ENCODE measurements at regions not wholly inside any gene's neighbourhood (a gene's known extent, or its start where the extent isn't known, plus 50 kb on each side); places are given as distances from the start of the nearest gene placed in this dataset.
A peak's percentile ranks its signal among the peaks of the same experiment; 100 is the strongest.

DNA sequence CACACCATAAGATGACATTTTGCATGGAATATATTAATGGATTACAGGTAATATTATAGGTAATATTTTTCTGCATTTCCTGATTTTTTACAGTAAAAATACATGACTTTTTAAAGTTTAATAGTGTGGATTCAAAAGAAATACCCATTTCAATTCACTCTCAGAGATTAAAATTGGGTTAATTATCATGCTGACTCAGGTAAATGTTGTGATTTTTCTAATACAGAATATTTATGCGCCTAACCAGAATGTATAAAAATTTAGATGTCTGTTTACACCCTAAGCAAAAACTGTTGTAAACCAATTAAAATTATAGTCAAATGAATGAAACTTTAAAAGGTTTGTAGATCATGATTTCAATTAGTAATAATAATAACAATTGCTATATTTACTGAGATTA lies 117.2 kb upstream of the FLRT2 start:
- Histone ChIP-seq H3K36me3 (no peaks in the 10 kb centered on the region), H3K4me3 (no peak overlapping the region), H3K27ac (no peak overlapping the region), H3K4me1 (no peaks in the 10 kb centered on the region), H3K27me3 (no peaks in the 10 kb centered on the region), H3K9ac (ENCODE audit: low read depth in 2 of 2, low read length in 2 of 2) (no peak overlapping the region), H3K9me3 (no peaks in the 10 kb centered on the region)
- TF ChIP-seq, protein P1, sequence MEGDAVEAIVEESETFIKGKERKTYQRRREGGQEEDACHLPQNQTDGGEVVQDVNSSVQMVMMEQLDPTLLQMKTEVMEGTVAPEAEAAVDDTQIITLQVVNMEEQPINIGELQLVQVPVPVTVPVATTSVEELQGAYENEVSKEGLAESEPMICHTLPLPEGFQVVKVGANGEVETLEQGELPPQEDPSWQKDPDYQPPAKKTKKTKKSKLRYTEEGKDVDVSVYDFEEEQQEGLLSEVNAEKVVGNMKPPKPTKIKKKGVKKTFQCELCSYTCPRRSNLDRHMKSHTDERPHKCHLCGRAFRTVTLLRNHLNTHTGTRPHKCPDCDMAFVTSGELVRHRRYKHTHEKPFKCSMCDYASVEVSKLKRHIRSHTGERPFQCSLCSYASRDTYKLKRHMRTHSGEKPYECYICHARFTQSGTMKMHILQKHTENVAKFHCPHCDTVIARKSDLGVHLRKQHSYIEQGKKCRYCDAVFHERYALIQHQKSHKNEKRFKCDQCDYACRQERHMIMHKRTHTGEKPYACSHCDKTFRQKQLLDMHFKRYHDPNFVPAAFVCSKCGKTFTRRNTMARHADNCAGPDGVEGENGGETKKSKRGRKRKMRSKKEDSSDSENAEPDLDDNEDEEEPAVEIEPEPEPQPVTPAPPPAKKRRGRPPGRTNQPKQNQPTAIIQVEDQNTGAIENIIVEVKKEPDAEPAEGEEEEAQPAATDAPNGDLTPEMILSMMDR (IDR thresholded peaks at IDR 0.05) = no peak
- intact Hi-C loops (cut with DNase I) = no loop called here
- DNase-seq = no peak

DNA sequence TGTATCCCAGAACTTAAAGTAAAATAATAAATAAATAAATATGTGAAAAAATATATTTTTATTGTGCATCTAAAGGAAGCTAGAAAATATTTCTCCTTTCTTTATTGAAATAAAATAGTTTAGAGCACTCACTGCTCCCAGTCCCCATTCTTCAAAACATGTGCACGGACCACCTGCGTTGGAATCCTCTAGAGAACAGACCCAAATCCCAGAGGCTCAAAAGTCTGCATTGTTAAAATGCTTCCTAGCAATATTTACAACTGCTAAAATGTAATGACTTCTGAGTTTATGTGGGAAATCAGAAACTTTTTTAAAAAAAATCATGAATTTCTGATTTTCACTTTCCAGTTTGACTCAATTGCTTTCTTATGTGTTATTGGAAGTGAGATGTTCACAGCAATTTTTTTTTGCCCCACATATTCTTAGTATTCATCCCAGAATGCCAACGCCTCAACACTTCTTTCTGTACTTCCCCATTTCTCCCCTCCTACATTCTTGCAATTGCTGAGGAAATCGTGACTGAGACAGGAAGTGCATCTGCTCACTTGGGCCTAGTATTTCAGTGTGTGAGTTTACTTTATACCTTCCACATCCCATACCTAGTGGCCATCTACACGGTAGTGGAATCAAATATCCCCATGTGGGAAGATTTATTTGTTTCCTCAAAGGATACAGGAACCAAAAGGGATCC lies 116.0 kb upstream of the FLRT2 start:
- Histone ChIP-seq H3K4me3 (no peak overlapping the region), H3K9ac (ENCODE audit: low read depth in 2 of 2, low read length in 2 of 2) (no peak overlapping the region), H3K36me3 (no peaks in the 10 kb centered on the region), H3K9me3 (no peaks in the 10 kb centered on the region), H3K27ac (no peak overlapping the region), H3K4me1 (no peaks in the 10 kb centered on the region), H3K27me3 (no peaks in the 10 kb centered on the region)
- no peak for DNase-seq
- intact Hi-C loops (cut with DNase I) = no loop called here
- TF ChIP-seq, protein P1 (IDR thresholded peaks at IDR 0.05) = no peak

DNA sequence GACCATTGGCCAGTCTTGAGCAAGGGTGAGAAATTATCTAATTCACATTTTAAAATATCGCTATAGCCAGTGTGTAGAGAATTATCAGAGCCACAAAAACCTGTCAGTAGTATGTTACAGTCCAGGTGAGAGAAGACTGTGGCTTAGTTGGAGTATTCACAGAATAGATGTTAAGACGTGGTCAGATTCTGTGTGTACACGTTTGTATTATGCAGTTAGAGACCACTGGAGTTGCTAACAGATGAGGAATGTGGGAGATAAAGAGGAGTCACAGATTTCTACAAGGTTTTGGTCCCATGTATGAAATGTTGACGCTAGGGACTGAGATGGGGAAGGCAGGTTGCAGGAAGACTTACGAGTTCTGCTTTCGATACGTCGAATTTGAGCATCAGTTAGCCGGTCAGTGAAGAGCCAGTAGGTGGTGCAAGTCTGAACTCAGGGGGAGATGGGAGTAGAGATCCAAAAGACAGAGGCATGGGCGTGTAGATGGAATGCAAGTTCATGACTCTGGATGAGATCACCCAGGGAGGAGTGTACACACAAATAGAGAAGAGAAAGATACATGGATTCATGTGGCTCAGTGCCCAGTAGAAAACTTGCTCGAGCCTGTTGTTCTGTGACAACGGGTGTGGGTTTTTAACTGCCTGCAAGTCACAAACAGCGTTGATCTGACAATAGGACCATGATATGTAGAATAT lies 114.8 kb upstream of the FLRT2 start:
- Histone ChIP-seq H3K9ac (ENCODE audit: low read depth in 2 of 2, low read length in 2 of 2) (no peak overlapping the region), H3K36me3 (no peaks in the 10 kb centered on the region), H3K27ac (no peak overlapping the region), H3K27me3 (no peaks in the 10 kb centered on the region), H3K4me3 (no peak overlapping the region), H3K9me3 (no peaks in the 10 kb centered on the region), H3K4me1 (no peaks in the 10 kb centered on the region)
- intact Hi-C loops (cut with DNase I) = no loop called here
- peak; percentile 20 for DNase-seq
- TF ChIP-seq, protein P1 (IDR thresholded peaks at IDR 0.05) = no peak

DNA sequence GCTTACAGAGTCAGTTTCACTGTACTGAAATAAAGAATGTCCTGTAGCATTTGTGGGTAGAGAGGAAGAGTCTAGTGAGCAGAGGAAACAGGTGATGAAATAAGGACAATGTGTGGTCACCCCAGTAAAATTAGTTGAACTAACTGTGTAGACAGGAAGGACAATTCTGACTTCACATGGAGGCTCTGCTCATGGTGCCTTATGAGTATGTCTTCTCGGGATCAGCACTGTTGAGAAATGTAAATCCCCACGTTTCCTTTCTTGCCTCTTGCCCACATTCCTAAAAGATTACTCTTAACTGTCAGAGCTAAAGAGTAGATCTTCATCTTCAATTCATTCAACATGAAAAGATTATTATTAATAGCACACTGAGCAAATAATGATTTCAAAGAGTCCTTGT lies 113.2 kb upstream of the FLRT2 start:
- no peak for DNase-seq
- H3K27me3 ChIP-seq = no peaks in the 10 kb centered on the region
- TF ChIP-seq, protein P1 (IDR thresholded peaks at IDR 0.05) = no peak
- H3K36me3 ChIP-seq = no peaks in the 10 kb centered on the region
- no peaks in the 10 kb centered on the region for H3K4me1 ChIP-seq
- intact Hi-C loops (cut with DNase I) = no loop called here
- no peaks in the 10 kb centered on the region for H3K9me3 ChIP-seq
- no peak overlapping the region for H3K9ac ChIP-seq (ENCODE audit: low read depth in 2 of 2, low read length in 2 of 2)
- H3K27ac ChIP-seq = no peak overlapping the region
- H3K4me3 ChIP-seq = no peak overlapping the region

DNA sequence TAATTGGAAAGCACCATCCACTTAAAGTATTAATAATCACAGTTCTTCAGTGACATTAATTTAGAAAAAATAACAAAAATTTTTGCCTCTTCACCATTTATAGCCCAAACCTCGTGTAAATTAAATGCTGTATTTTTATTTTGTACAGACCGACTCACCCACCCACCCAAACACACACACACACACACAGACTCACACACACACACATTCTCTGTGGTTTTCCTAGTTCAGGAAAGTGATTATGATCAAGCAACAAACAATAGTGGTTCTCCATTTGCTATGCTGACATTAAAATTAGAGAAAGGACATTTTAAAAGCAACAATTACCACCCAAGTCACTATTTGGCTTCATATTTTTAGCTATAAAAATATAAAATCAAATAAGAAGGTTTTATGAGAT lies 112.5 kb upstream of the FLRT2 start:
- TF ChIP-seq, protein P1 (IDR thresholded peaks at IDR 0.05) = no peak
- H3K9ac ChIP-seq (ENCODE audit: low read depth in 2 of 2, low read length in 2 of 2) = no peak overlapping the region

More for the DNA sequence above, 112.5 kb upstream of the FLRT2 start:
- no peaks in the 10 kb centered on the region for H3K9me3 ChIP-seq
- DNase-seq = no peak
- no peaks in the 10 kb centered on the region for H3K4me1 ChIP-seq
- no peaks in the 10 kb centered on the region for H3K36me3 ChIP-seq
- H3K27ac ChIP-seq = no peak overlapping the region
- intact Hi-C loops (cut with DNase I) = no loop called here
- H3K4me3 ChIP-seq = no peak overlapping the region
- H3K27me3 ChIP-seq = no peaks in the 10 kb centered on the region
